ENCODE measurements at regions not wholly inside any gene's neighbourhood (a gene's known extent, or its start where the extent isn't known, plus 50 kb on each side); places are given as distances from the start of the nearest gene placed in this dataset.

DNA sequence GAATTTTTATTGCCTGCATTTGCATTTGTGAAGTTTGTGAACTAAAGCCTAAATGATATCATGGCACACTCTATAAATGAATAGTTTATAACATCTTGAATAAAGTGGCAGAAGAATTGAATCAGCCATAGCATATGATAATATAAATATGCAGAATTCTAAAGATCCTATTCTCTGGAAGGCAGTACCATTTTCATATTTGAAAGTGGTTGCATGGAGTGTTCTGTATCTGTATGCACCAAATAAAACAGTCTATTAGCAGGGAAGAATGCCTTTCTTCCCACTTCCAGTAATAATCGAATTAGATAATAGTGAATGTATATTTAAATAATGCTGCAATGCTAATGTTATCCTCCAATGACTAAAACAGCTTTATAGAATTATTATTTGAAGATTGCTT is 57.9 kb upstream of the TRIM67 start:
- ChIA-PET CTCF (no interaction called here), POLR2A (no interaction called here)
- intact Hi-C loops (cut with micrococcal nuclease) = no loop called here
- Mint-ChIP-seq H3K4me3 (no peak overlapping the region), H3K27me3 (peaks cover 36% of the 10 kb centered on the region), H3K9me3 (no peaks in the 10 kb centered on the region), H3K4me1 (peaks cover 4% of the 10 kb centered on the region), H3K27ac (no peak overlapping the region), H3K36me3 (ENCODE audit: low read depth) (no peaks in the 10 kb centered on the region)
- TF ChIP-seq, protein P1, sequence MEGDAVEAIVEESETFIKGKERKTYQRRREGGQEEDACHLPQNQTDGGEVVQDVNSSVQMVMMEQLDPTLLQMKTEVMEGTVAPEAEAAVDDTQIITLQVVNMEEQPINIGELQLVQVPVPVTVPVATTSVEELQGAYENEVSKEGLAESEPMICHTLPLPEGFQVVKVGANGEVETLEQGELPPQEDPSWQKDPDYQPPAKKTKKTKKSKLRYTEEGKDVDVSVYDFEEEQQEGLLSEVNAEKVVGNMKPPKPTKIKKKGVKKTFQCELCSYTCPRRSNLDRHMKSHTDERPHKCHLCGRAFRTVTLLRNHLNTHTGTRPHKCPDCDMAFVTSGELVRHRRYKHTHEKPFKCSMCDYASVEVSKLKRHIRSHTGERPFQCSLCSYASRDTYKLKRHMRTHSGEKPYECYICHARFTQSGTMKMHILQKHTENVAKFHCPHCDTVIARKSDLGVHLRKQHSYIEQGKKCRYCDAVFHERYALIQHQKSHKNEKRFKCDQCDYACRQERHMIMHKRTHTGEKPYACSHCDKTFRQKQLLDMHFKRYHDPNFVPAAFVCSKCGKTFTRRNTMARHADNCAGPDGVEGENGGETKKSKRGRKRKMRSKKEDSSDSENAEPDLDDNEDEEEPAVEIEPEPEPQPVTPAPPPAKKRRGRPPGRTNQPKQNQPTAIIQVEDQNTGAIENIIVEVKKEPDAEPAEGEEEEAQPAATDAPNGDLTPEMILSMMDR (IDR thresholded peaks at IDR 0.05) = no peak
- ATAC-seq (ENCODE audit: low read depth) (no peak), DNase-seq (no peak)

DNA sequence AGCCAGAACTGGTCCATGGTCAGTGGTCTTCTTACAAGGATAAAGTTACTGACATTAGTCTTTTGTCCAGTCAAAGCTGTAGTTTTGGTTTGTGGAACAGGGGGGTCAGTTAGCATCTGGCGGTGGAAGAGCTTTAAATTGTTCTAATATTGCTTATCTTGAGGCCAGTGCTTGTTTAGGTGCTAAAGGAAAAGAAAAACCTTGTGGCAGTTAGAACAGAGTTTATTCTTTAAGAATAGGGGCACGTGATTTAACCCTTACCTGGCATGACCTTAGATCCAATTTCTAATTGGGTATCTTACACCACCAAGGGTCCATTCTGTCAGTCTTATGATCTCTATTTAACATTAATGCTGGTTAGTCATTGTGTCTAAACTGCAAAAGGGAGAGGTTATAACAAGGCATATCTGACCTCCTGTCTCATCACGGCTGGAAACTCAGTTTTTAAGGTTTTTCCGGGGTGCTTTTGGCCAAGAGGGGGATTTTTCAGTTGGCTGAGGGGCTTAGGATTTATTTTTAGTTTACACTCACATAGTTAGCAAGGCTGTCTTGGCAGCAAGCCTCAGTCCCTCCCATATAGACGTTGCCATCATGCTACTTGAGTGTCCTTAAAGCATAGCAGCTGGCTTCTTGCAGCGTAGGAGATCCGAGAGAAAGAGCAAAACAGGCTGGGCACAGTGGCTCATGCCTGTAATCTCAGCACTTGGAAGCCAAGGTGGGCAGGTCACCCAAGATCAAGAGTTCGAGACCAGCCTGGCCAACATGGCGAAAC is 60.1 kb upstream of the FAM89A start:
- Mint-ChIP-seq H3K27me3 (peaks cover 25% of the 10 kb centered on the region), H3K4me3 (no peak overlapping the region), H3K36me3 (ENCODE audit: low read depth) (no peaks in the 10 kb centered on the region), H3K4me1 (no peaks in the 10 kb centered on the region), H3K27ac (no peak overlapping the region), H3K9me3 (no peaks in the 10 kb centered on the region)
- ChIA-PET CTCF (no interaction called here), POLR2A (no interaction called here)
- intact Hi-C loops (cut with micrococcal nuclease) = no loop called here
- ATAC-seq (ENCODE audit: low read depth) (no peak), DNase-seq (no peak)
- TF ChIP-seq, protein P1 (IDR thresholded peaks at IDR 0.05) = no peak

DNA sequence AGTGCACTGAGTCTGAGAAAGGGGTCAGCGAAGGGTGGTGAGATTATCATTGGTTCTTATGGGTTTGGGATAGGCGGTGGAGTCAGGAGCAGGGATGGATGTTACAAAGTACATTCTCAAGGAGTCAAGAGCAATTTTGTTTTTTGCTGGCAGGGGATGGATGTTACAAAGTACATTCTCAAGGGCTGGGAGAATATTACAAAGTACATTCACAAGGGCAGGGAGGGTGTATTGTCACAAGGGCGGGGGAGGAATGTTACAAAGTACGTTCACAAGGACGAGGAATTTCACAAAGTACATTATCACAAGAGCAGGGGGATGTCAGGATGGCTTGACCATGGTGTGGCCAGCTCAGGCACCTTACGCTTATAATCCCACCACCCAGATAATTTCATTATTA is 59.3 kb upstream of the FAM89A start:
- CTCF ChIA-PET = no interaction called here

DNA sequence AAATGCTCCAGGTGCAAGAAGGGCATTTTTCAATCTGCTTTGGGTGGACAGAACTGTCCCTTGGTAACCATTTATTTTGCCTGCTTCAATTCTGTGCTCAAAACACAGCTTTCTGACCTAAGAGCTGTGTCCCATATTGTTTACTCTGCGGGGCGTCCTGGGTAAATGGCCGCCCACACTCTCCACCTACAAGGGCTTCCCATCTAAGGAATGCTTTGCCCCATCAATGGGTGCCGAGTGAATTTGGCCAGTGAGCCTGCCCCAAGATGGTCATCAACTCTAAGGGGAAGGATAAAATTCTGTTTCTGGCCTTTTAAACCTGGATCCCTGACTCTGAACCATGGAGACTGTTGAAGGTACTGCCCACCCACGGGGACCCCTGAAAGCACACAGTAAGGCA is 55.5 kb upstream of the FAM89A start:
- CTCF ChIA-PET = no interaction called here
- H3K9me3 Mint-ChIP-seq = no peaks in the 10 kb centered on the region
- TF ChIP-seq, protein P1 (IDR thresholded peaks at IDR 0.05) = no peak
- no peak overlapping the region for H3K27ac Mint-ChIP-seq
- H3K4me3 Mint-ChIP-seq = no peak overlapping the region
- ATAC-seq (ENCODE audit: low read depth) (no peak), DNase-seq (no peak)
- peaks cover 37% of the 10 kb centered on the region for H3K27me3 Mint-ChIP-seq
- no peaks in the 10 kb centered on the region for H3K36me3 Mint-ChIP-seq (ENCODE audit: low read depth)
- POLR2A ChIA-PET = no interaction called here
- intact Hi-C loops (cut with micrococcal nuclease) = no loop called here
- no peaks in the 10 kb centered on the region for H3K4me1 Mint-ChIP-seq

More for the DNA sequence above, 59.3 kb upstream of the FAM89A start:
- Mint-ChIP-seq H3K9me3 (no peaks in the 10 kb centered on the region), H3K4me3 (no peak overlapping the region), H3K4me1 (no peaks in the 10 kb centered on the region), H3K36me3 (ENCODE audit: low read depth) (no peaks in the 10 kb centered on the region), H3K27me3 (peaks cover 25% of the 10 kb centered on the region), H3K27ac (no peak overlapping the region)
- ATAC-seq (ENCODE audit: low read depth) (no peak), DNase-seq (no peak)
- intact Hi-C loops (cut with micrococcal nuclease) = no loop called here
- POLR2A ChIA-PET = no interaction called here
- TF ChIP-seq, protein P1 (IDR thresholded peaks at IDR 0.05) = no peak

DNA sequence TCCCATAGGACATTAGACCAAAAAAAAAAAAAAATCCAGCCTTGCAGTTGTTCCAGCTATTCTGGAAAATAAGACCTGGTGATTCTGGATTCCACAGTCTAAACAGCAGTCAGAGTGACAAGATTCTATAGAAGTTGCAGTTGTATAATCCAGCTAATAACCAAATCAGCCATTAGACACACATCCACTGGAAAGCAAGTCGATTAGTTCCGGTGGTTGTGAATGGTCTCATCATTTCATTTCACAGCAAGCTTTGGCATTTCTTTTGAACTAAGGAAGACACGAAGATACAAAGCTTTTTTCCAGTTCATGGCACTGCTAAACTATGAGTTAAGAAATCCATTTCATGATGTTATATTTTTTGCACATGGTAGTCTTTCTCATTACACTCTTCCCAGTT is 54.4 kb upstream of the FAM89A start:
- Mint-ChIP-seq H3K4me1 (no peaks in the 10 kb centered on the region), H3K9me3 (no peaks in the 10 kb centered on the region), H3K36me3 (ENCODE audit: low read depth) (no peaks in the 10 kb centered on the region), H3K27me3 (peaks cover 36% of the 10 kb centered on the region), H3K27ac (no peak overlapping the region), H3K4me3 (no peak overlapping the region)
- intact Hi-C loops (cut with micrococcal nuclease) = no loop called here
- DNase-seq (no peak), ATAC-seq (ENCODE audit: low read depth) (no peak)
- CTCF ChIA-PET = interaction anchor here (0.8 kb wide), 1 partner anchor 177 kb away, joined by 3 read pairs; no protein-coding TSS in a partner anchor
- POLR2A ChIA-PET = no interaction called here
- TF ChIP-seq, protein P1 (IDR thresholded peaks at IDR 0.05) = no peak
